ENCODE measurements at regions not wholly inside any gene's neighbourhood (a gene's known extent, or its start where the extent isn't known, plus 50 kb on each side); places are given as distances from the start of the nearest gene placed in this dataset.

DNA sequence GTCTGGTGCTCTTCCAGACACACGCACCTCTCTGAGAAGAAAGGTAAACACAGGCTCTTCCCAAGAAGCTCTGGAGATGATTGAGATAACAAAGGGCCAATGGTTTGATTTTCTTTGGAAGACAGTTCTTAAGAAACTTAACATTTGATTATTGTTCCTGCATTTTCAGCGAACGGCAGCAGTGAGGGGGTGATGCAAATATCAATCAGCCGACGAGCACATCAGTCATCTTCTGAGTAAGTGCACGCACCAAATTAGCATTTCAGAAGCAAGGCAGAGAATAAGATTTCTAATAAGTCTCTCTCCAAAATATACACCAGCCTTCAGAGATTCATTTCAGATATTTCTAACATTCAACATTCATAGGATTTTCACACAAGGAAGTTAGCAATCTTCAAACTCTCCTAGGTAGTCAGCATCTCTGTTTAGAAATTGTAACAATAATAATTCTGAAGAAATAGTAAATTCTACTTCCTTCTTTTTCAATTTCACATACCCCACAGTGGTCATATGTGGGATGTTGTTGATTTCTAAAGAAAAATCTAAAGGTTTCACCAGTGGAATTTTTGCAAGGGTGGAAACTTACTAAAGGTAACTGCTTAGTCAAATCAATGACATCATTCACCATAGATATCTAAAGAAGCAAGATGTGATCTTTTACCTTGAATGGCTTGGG lies 250.3 kb downstream of the SEC61B start:
- no peak for TF ChIP-seq JUNB (IDR thresholded peaks at IDR 0.05)
- TF ChIP-seq POLR2A (IDR thresholded peaks at IDR 0.05; ENCODE audit: low read length), result no peak
- TF ChIP-seq CBX8 (IDR thresholded peaks at IDR 0.05), result no peak
- TF ChIP-seq, protein P1, sequence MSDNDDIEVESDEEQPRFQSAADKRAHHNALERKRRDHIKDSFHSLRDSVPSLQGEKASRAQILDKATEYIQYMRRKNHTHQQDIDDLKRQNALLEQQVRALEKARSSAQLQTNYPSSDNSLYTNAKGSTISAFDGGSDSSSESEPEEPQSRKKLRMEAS (IDR thresholded peaks at IDR 0.05), result no peak
- TF ChIP-seq BHLHE40 (IDR thresholded peaks at IDR 0.05; ENCODE audit: low read depth, low read length), result no peak
- TF ChIP-seq, protein P2, sequence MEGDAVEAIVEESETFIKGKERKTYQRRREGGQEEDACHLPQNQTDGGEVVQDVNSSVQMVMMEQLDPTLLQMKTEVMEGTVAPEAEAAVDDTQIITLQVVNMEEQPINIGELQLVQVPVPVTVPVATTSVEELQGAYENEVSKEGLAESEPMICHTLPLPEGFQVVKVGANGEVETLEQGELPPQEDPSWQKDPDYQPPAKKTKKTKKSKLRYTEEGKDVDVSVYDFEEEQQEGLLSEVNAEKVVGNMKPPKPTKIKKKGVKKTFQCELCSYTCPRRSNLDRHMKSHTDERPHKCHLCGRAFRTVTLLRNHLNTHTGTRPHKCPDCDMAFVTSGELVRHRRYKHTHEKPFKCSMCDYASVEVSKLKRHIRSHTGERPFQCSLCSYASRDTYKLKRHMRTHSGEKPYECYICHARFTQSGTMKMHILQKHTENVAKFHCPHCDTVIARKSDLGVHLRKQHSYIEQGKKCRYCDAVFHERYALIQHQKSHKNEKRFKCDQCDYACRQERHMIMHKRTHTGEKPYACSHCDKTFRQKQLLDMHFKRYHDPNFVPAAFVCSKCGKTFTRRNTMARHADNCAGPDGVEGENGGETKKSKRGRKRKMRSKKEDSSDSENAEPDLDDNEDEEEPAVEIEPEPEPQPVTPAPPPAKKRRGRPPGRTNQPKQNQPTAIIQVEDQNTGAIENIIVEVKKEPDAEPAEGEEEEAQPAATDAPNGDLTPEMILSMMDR (IDR thresholded peaks at IDR 0.05), result no peak
- TF ChIP-seq RAD21 (conservative IDR thresholded peaks at IDR 0.05 in 1 of 2, IDR thresholded peaks at IDR 0.05 in 1 of 2), result no peak
- TF ChIP-seq, protein P3, sequence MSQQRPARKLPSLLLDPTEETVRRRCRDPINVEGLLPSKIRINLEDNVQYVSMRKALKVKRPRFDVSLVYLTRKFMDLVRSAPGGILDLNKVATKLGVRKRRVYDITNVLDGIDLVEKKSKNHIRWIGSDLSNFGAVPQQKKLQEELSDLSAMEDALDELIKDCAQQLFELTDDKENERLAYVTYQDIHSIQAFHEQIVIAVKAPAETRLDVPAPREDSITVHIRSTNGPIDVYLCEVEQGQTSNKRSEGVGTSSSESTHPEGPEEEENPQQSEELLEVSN (IDR thresholded peaks at IDR 0.05; ENCODE audit: borderline replicate concordance, low read depth), result no peak
- no peak for TF ChIP-seq EHF (CRISPR knock-in tag; IDR thresholded peaks at IDR 0.05)
- no peak for TF ChIP-seq CHD2 (IDR thresholded peaks at IDR 0.05; ENCODE audit: low read length, partially characterized antibody)
- TF ChIP-seq CEBPB (IDR thresholded peaks at IDR 0.05), result no peak
